ENCODE measurements at regions not wholly inside any gene's neighbourhood (a gene's known extent, or its start where the extent isn't known, plus 50 kb on each side); places are given as distances from the start of the nearest gene placed in this dataset.

DNA sequence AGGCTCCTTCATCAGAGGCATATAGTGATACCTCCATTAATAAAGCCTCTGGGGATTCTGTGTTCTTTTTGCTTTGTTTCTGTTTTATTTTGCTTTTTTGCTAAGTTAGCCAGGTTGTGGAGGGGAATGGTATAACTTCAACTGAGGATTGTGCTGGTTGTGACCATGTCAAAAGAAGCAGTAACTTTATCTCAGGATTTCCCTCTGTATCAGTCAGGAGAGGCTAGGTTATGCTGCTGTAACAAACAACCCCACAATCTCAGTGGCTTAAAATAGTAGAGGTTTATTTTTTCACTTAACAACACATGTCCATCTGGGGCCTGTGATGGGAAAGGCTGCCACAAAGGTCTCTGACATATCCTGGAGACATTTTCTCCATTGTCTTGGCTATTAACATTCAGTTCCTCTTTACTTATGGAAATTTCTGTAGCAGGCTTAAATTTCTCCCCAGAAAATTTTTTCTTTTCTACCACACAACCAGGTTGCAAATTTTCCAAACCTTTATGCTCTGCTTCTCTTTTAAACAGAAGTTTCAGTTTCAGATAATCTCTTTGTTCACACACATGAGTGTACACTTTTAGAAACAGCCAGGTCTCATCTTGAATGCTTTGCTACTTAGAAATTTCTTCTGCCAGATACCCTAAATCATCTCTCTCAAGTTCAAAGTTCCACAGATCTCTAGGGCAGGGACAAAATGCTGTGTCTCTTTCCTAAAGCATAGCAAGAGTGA is 64.7 kb downstream of the UCHL1 start:
- intact Hi-C loops (cut with micrococcal nuclease) (no loop called here), dilution Hi-C loops (cut with MboI; ENCODE audit: extremely low pct_ligation_motif_present, low sequenced_read_pairs) (no loop called here)
- H3K27me3 ChIP-seq (ENCODE audit: control insufficient read depth in 2 of 2, insufficient read depth in 2 of 2, low read length in 2 of 2), result peaks cover 0 to 6% of the 10 kb centered on the region in 2 experiments
- TF ChIP-seq JUN (IDR thresholded peaks at IDR 0.05; ENCODE audit: borderline replicate concordance, insufficient read depth, insufficient read length, low read depth) (no peak), MYC (IDR thresholded peaks at IDR 0.05; ENCODE audit: low read depth, low read length) (no peak), GATA2 (IDR thresholded peaks at IDR 0.05; ENCODE audit: insufficient read depth, insufficient read length, low read depth, low read length) (no peak), POLR2AphosphoS5 (IDR thresholded peaks at IDR 0.05; ENCODE audit: insufficient read depth, low read depth, low read length) (no peak), FOS (IDR thresholded peaks at IDR 0.05; ENCODE audit: borderline replicate concordance, insufficient read depth, low read length) (no peak), EZH2 (IDR thresholded peaks at IDR 0.05; ENCODE audit: borderline replicate concordance, low read depth, low read length, severe bottlenecking) (no peak), POLR2A (IDR thresholded peaks at IDR 0.05; ENCODE audit: low read depth, low read length) (no peak)
- TF ChIP-seq, protein P1, sequence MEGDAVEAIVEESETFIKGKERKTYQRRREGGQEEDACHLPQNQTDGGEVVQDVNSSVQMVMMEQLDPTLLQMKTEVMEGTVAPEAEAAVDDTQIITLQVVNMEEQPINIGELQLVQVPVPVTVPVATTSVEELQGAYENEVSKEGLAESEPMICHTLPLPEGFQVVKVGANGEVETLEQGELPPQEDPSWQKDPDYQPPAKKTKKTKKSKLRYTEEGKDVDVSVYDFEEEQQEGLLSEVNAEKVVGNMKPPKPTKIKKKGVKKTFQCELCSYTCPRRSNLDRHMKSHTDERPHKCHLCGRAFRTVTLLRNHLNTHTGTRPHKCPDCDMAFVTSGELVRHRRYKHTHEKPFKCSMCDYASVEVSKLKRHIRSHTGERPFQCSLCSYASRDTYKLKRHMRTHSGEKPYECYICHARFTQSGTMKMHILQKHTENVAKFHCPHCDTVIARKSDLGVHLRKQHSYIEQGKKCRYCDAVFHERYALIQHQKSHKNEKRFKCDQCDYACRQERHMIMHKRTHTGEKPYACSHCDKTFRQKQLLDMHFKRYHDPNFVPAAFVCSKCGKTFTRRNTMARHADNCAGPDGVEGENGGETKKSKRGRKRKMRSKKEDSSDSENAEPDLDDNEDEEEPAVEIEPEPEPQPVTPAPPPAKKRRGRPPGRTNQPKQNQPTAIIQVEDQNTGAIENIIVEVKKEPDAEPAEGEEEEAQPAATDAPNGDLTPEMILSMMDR (IDR thresholded peaks at IDR 0.05; ENCODE audit: extremely low read depth in 1 of 2, insufficient read depth in 1 of 2, low read depth in 1 of 2, low read length in 2 of 2), result no peak
- TF ChIP-seq, protein P2, sequence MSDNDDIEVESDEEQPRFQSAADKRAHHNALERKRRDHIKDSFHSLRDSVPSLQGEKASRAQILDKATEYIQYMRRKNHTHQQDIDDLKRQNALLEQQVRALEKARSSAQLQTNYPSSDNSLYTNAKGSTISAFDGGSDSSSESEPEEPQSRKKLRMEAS (IDR thresholded peaks at IDR 0.05; ENCODE audit: insufficient read depth, insufficient read length), result no peak
- no peak overlapping the region for H3K27ac ChIP-seq (ENCODE audit: insufficient read depth, low read depth, low read length)
- peaks cover 3% of the 10 kb centered on the region for H3K4me1 ChIP-seq (ENCODE audit: control insufficient read depth, extremely low read depth, insufficient read depth, low read length)
- no peaks in the 10 kb centered on the region for H3K9me1 ChIP-seq (replicated peaks; ENCODE audit: control insufficient read depth, extremely low read depth, insufficient read depth, low read length)
- H3K9ac ChIP-seq (replicated peaks; ENCODE audit: extremely low read depth, insufficient read depth, low read length), result no peak overlapping the region
- H3K36me3 ChIP-seq (ENCODE audit: control insufficient read depth in 2 of 2, extremely low read depth in 1 of 2, insufficient read depth in 2 of 2, low read length in 2 of 2), result no peaks in the 10 kb centered on the region
- H3K4me2 ChIP-seq (ENCODE audit: insufficient read depth, low read length), result no peak overlapping the region
- DNase-seq (ENCODE audit: low read depth, low spot score), result no peak
- POLR2A ChIA-PET, result no interaction called here
- no peak overlapping the region for H3K4me3 ChIP-seq (replicated peaks in 1 of 3; ENCODE audit: insufficient read depth in 1 of 3, low read depth in 1 of 3, low read length in 3 of 3)
- CTCF ChIA-PET, result no interaction called here
- no peak overlapping the region for H2AFZ ChIP-seq (ENCODE audit: low read depth, low read length)
- no peaks in the 10 kb centered on the region for H3K79me2 ChIP-seq (ENCODE audit: control insufficient read depth, insufficient read depth, low read length)
- H3K9me3 ChIP-seq (replicated peaks; ENCODE audit: control insufficient read depth, insufficient read depth, low read length), result no peaks in the 10 kb centered on the region
- FAIRE-seq, result no peak
- H4K20me1 ChIP-seq (replicated peaks; ENCODE audit: control insufficient read depth, extremely low read depth, insufficient read depth, low read length), result no peaks in the 10 kb centered on the region
- no TSS peak for BruUV-seq (replicated peaks)

Data from endothelial cell of umbilical vein (primary cell).